H9 (cell line): ENCODE measurements at regions not wholly inside any gene's neighbourhood (a gene's known extent, or its start where the extent isn't known, plus 50 kb on each side); places are given as distances from the start of the nearest gene placed in this dataset.

Experiments used
- DNase-seq: peaks from one replicate; pipeline ENCODE4 v3.0.0-alpha.2; 2017
- H2AFZ ChIP-seq: one replicate; pipeline ENCODE4 v1.6.1; 2013; ENCODE audit warnings: mild to moderate bottlenecking, low read length, control low read depth, moderate library complexity
- H2AK5ac ChIP-seq: 2 replicates; pipeline ENCODE4 v1.6.1; 2013; ENCODE audit warnings: low read length, control low read depth, mixed read lengths; ENCODE audit not compliant: insufficient read length
- H2BK120ac ChIP-seq: one replicate; pipeline ENCODE4 v1.6.1; 2013; ENCODE audit warnings: low read depth, mild to moderate bottlenecking, low read length, control low read depth, inconsistent platforms; ENCODE audit not compliant: poor library complexity, severe bottlenecking
- H2BK12ac ChIP-seq: 2 replicates; pipeline ENCODE4 v1.6.1; 2013; ENCODE audit warnings: low read length, control low read depth, mixed read lengths, low read depth; ENCODE audit not compliant: insufficient read length
- H2BK15ac ChIP-seq: 2 replicates; pipeline ENCODE4 v1.6.1; 2013; ENCODE audit warnings: low read depth, low read length, control low read depth
- H2BK20ac ChIP-seq: one replicate; pipeline ENCODE4 v1.6.1; 2013; ENCODE audit warnings: low read depth, mild to moderate bottlenecking, low read length, control low read depth, inconsistent platforms; ENCODE audit not compliant: poor library complexity, severe bottlenecking
- H2BK5ac ChIP-seq: 2 replicates; pipeline ENCODE4 v1.6.1; 2013; ENCODE audit warnings: low read length, control low read depth, mixed read lengths; ENCODE audit not compliant: insufficient read length
- H3K14ac ChIP-seq: 2 replicates; pipeline ENCODE4 v1.6.1; 2013; ENCODE audit warnings: low read length, control low read depth; ENCODE audit not compliant: insufficient read depth
- H3K18ac ChIP-seq: 2 replicates; pipeline ENCODE4 v1.6.1; 2013; ENCODE audit warnings: low read depth, mild to moderate bottlenecking, mixed read lengths, low read length, control low read depth; ENCODE audit not compliant: insufficient read length
- H3K23ac ChIP-seq: 2 replicates; pipeline ENCODE4 v1.6.1; 2013; ENCODE audit warnings: low read length, control low read depth, mixed read lengths, low read depth; ENCODE audit not compliant: insufficient read length
- H3K23me2 ChIP-seq: 2 replicates; pipeline ENCODE4 v1.6.1; 2013; ENCODE audit warnings: low read depth, mild to moderate bottlenecking, mixed read lengths, low read length, control low read depth; ENCODE audit not compliant: insufficient read length, poor library complexity, severe bottlenecking
- H3K27ac ChIP-seq: 2 replicates; pipeline ENCODE4 v1.5.1; 2013; ENCODE audit warnings: low read length, control low read depth, mixed read lengths, low read depth; ENCODE audit not compliant: insufficient read length
- H3K27me3 ChIP-seq: 2 replicates; pipeline ENCODE4 v1.6.1; 2013; ENCODE audit warnings: low read length, control low read depth, inconsistent platforms; ENCODE audit not compliant: insufficient read depth
- H3K4ac ChIP-seq: 2 replicates; pipeline ENCODE4 v1.6.1; 2013; ENCODE audit warnings: low read depth, mild to moderate bottlenecking, control low read depth, inconsistent platforms, low read length, moderate library complexity
- H3K4me1 ChIP-seq: 2 replicates; pipeline ENCODE4 v1.6.1; 2013; ENCODE audit warnings: low read length, control low read depth, inconsistent platforms; ENCODE audit not compliant: insufficient read depth
- H3K4me2 ChIP-seq: 2 replicates; pipeline ENCODE4 v1.6.1; 2013; ENCODE audit warnings: low read length, control low read depth, mixed read lengths; ENCODE audit not compliant: insufficient read length, insufficient read depth
- H3K56ac ChIP-seq: 2 replicates; pipeline ENCODE4 v1.6.1; 2013; ENCODE audit warnings: low read depth, mild to moderate bottlenecking, mixed read lengths, low read length, control low read depth; ENCODE audit not compliant: insufficient read length
- H3K79me1 ChIP-seq: 2 replicates; pipeline ENCODE4 v1.6.1; 2013; ENCODE audit warnings: low read depth, mild to moderate bottlenecking, moderate library complexity, low read length, control low read depth, inconsistent platforms; ENCODE audit not compliant: insufficient read depth, poor library complexity, severe bottlenecking
- H3K79me2 ChIP-seq: 2 replicates; pipeline ENCODE4 v1.6.1; 2013; ENCODE audit warnings: low read length, control low read depth, inconsistent platforms; ENCODE audit not compliant: insufficient read depth
- H3K9ac ChIP-seq: 2 replicates; pipeline ENCODE4 v1.6.1; 2013; ENCODE audit warnings: low read length, control low read depth, mixed read lengths; ENCODE audit not compliant: insufficient read length; ENCODE audit errors: extremely low read depth
- H3K9me3 ChIP-seq: one replicate; pipeline ENCODE4 v1.6.1; 2013; ENCODE audit warnings: low read depth, low read length, inconsistent platforms; ENCODE audit not compliant: control insufficient read depth
- H3T11ph ChIP-seq: one replicate; pipeline ENCODE4 v1.6.1; 2013; ENCODE audit warnings: mild to moderate bottlenecking, low read length, control low read depth, inconsistent platforms
- H4K20me1 ChIP-seq: one replicate; pipeline ENCODE4 v1.6.1; 2013; ENCODE audit not compliant: control insufficient read depth, insufficient read length, insufficient read depth
- H4K5ac ChIP-seq: 2 replicates; pipeline ENCODE4 v1.6.1; 2013; ENCODE audit warnings: low read depth, mild to moderate bottlenecking, mixed read lengths, low read length, control low read depth; ENCODE audit not compliant: insufficient read length
- H4K8ac ChIP-seq: replicated peaks from 2 replicates; pipeline ENCODE4 v1.6.1; 2013; ENCODE audit warnings: low read length, control low read depth, mixed read lengths, low read depth; ENCODE audit not compliant: insufficient read length
- H4K91ac ChIP-seq: 2 replicates; pipeline ENCODE4 v1.6.1; 2013; ENCODE audit warnings: low read depth, mild to moderate bottlenecking, moderate library complexity, mixed read lengths, low read length, control low read depth; ENCODE audit not compliant: insufficient read length
- H3K27ac Mint-ChIP-seq, 3 experiments: 2 replicates in 2 of 3; 3 replicates in 1 of 3; pipeline ENCODE4 v1.8.0; 2020 to 2021; ENCODE audit warnings: mixed read lengths in 3 of 3, mild to moderate bottlenecking in 1 of 3, moderate library complexity in 1 of 3
- H3K27me3 Mint-ChIP-seq: 2 replicates; pipeline ENCODE4 v1.8.0; 2021; ENCODE audit warnings: low read depth, mild to moderate bottlenecking, moderate library complexity, mixed read lengths
- H3K36me3 Mint-ChIP-seq, 3 experiments: 2 replicates in 2 of 3; 3 replicates in 1 of 3; pipeline ENCODE4 v1.8.0; 2020 to 2021; ENCODE audit warnings: low read depth in 3 of 3, mixed read lengths in 3 of 3; ENCODE audit not compliant: insufficient read depth in 1 of 3
- H3K4me1 Mint-ChIP-seq, 2 experiments: 2 replicates each; pipeline ENCODE4 v1.8.0; 2020; ENCODE audit warnings: mixed read lengths in 2 of 2
- H3K4me3 Mint-ChIP-seq, 2 experiments: 2 replicates in 1 of 2; 3 replicates in 1 of 2; pipeline ENCODE4 v1.8.0; 2020 to 2021; ENCODE audit warnings: mild to moderate bottlenecking in 2 of 2, mixed read lengths in 2 of 2, moderate library complexity in 1 of 2
- H3K9me3 Mint-ChIP-seq, 2 experiments: 2 replicates in 1 of 2; 3 replicates in 1 of 2; pipeline ENCODE4 v1.8.0; 2020; ENCODE audit warnings: mild to moderate bottlenecking in 2 of 2, mixed read lengths in 2 of 2, moderate library complexity in 1 of 2
- WGBS: extraction: QIAGEN DNeasy Blood & Tissue Kit; methylation state at CpG from one replicate; pipeline ENCODE4 v1.1.7; 2013; ENCODE audit warnings: missing lambda C conversion rate, low lambda C conversion rate, mixed read lengths; ENCODE audit not compliant: insufficient read length; ENCODE audit errors: extremely low coverage; 5-methylcytosine and 5-hydroxymethylcytosine counted together
- TF ChIP-seq, protein P1 (sequence below): fragments of 200-600 bp; sonication (generic); conservative IDR thresholded peaks from 3 replicates; pipeline ENCODE4 v1.8.0; 2021; ENCODE audit warnings: antibody characterized with exemption, mild to moderate bottlenecking

DNA sequence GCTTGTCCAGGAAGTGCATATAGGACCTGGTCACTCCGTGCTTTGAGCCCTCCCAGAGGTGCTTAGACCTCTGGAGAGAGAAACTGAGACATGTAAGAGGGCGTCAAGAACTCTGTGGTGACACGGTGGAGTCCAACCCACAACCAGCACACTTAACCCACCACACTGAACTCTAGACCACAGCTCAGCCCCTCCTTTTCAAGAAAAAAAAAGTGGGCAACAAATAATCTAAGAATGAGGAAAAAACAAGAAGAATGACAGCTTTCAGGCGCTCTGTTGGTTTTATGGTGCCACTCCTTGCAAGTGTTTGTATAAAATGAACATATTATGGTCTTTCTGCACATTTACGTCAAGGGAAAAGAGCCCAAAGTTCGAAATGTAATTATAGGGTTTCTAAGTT lies 50.2 kb upstream of the SNAPC3 start:
- no peak overlapping the region for H2BK20ac ChIP-seq
- Mint-ChIP-seq H3K4me1 (peaks cover 15 to 21% of the 10 kb centered on the region in 2 experiments), H3K27me3 (no peaks in the 10 kb centered on the region; the same call in 1 of the 2 replicates), H3K36me3 (peaks cover 0 to 9% (median 3%) of the 10 kb centered on the region in 3 experiments; a peak in 5 of 7 replicates), H3K27ac (peak overlapping the region in 1 of 3 experiments; percentile 44; a peak in 1 of 7 replicates), H3K4me3 (no peak overlapping the region), H3K9me3 (peaks cover 4 to 12% of the 10 kb centered on the region in 2 experiments; a peak in 4 of 5 replicates)
- H3K9me3 ChIP-seq, result no peaks in the 10 kb centered on the region
- H3K14ac ChIP-seq, result no peak overlapping the region
- H2BK12ac ChIP-seq, result no peak overlapping the region
- H3K23ac ChIP-seq, result no peak overlapping the region
- no peak overlapping the region for H4K91ac ChIP-seq
- no peaks in the 10 kb centered on the region for H3K23me2 ChIP-seq
- H3T11ph ChIP-seq, result no peak overlapping the region
- H2BK15ac ChIP-seq, result no peak overlapping the region
- TF ChIP-seq, protein P1, sequence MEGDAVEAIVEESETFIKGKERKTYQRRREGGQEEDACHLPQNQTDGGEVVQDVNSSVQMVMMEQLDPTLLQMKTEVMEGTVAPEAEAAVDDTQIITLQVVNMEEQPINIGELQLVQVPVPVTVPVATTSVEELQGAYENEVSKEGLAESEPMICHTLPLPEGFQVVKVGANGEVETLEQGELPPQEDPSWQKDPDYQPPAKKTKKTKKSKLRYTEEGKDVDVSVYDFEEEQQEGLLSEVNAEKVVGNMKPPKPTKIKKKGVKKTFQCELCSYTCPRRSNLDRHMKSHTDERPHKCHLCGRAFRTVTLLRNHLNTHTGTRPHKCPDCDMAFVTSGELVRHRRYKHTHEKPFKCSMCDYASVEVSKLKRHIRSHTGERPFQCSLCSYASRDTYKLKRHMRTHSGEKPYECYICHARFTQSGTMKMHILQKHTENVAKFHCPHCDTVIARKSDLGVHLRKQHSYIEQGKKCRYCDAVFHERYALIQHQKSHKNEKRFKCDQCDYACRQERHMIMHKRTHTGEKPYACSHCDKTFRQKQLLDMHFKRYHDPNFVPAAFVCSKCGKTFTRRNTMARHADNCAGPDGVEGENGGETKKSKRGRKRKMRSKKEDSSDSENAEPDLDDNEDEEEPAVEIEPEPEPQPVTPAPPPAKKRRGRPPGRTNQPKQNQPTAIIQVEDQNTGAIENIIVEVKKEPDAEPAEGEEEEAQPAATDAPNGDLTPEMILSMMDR, result no peak
- H3K27me3 ChIP-seq, result no peaks in the 10 kb centered on the region
- no peak overlapping the region for H2AK5ac ChIP-seq
- DNase-seq, result no peak
- H3K18ac ChIP-seq, result no peak overlapping the region
- no peaks in the 10 kb centered on the region for H4K20me1 ChIP-seq
- no peak overlapping the region for H2AFZ ChIP-seq
- no peaks in the 10 kb centered on the region for H3K79me2 ChIP-seq
- no peak overlapping the region for H4K8ac ChIP-seq
- no peak overlapping the region for H3K27ac ChIP-seq
- H2BK5ac ChIP-seq, result no peak overlapping the region
- no peaks in the 10 kb centered on the region for H3K79me1 ChIP-seq
- no peak overlapping the region for H3K56ac ChIP-seq
- H4K5ac ChIP-seq, result no peak overlapping the region
- H3K4ac ChIP-seq, result no peak overlapping the region
- no peak overlapping the region for H3K4me2 ChIP-seq
- no CpG with 5 or more reads among the region's 6 CpGs for WGBS
- H3K9ac ChIP-seq, result no peak overlapping the region
- no peak overlapping the region for H2BK120ac ChIP-seq
- no peaks in the 10 kb centered on the region for H3K4me1 ChIP-seq
